ENCODE measurements at regions not wholly inside any gene's neighbourhood (a gene's known extent, or its start where the extent isn't known, plus 50 kb on each side); places are given as distances from the start of the nearest gene placed in this dataset.

DNA sequence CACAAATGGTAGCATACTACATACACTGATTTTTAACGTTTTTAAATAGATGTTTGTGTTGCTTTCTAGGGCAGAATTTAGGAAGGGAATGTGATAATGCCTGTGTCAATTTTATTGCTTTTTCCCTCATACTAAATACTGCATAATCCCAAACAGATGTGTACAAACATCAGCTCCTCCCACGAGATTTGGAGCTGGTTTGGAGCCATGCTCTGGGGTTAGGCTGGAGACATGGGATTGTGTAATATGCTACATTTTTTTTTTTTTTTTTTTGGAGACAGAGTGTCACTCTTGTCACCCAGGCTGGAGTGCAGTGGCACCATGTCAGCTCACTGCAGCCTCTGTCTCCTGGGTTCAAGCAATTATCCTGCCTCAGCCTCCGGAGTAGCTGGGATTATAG, 80.1 kb downstream of the EBLN2 start:
- Histone ChIP-seq H3K4me3 (ENCODE audit: insufficient read depth, low read depth, low read length) (no peak overlapping the region), H4K20me1 (ENCODE audit: insufficient read depth, low read length) (no peaks in the 10 kb centered on the region), H3K27me3 (ENCODE audit: insufficient read depth, low read length) (peaks cover 9% of the 10 kb centered on the region), H3K9me3 (ENCODE audit: insufficient read depth, low read depth, low read length) (no peaks in the 10 kb centered on the region), H3K4me2 (ENCODE audit: low read length) (no peak overlapping the region), H3K79me2 (ENCODE audit: insufficient read depth, low read length) (no peaks in the 10 kb centered on the region), H3K36me3 (ENCODE audit: insufficient read depth, low read length) (no peaks in the 10 kb centered on the region), H3K4me1 (ENCODE audit: insufficient read depth, low read length) (peaks cover 4% of the 10 kb centered on the region), H3K9ac (ENCODE audit: low read length) (no peak overlapping the region), H3K27ac (ENCODE audit: low read depth, low read length) (no peak overlapping the region), H2AFZ (ENCODE audit: low read depth, low read length) (no peak overlapping the region)
- Mint-ChIP-seq H3K4me3 (ENCODE audit: unreplicated experiment) (no peak overlapping the region), H3K4me1 (ENCODE audit: low read depth, unreplicated experiment) (no peaks in the 10 kb centered on the region), H3K27ac (ENCODE audit: unreplicated experiment) (no peak overlapping the region), H3K27me3 (ENCODE audit: low read depth, unreplicated experiment) (peaks cover 3% of the 10 kb centered on the region), H3K36me3 (ENCODE audit: low read depth, unreplicated experiment) (no peaks in the 10 kb centered on the region), H3K9me3 (ENCODE audit: unreplicated experiment) (no peaks in the 10 kb centered on the region)
- no peak for FAIRE-seq
- TF ChIP-seq, protein P1, sequence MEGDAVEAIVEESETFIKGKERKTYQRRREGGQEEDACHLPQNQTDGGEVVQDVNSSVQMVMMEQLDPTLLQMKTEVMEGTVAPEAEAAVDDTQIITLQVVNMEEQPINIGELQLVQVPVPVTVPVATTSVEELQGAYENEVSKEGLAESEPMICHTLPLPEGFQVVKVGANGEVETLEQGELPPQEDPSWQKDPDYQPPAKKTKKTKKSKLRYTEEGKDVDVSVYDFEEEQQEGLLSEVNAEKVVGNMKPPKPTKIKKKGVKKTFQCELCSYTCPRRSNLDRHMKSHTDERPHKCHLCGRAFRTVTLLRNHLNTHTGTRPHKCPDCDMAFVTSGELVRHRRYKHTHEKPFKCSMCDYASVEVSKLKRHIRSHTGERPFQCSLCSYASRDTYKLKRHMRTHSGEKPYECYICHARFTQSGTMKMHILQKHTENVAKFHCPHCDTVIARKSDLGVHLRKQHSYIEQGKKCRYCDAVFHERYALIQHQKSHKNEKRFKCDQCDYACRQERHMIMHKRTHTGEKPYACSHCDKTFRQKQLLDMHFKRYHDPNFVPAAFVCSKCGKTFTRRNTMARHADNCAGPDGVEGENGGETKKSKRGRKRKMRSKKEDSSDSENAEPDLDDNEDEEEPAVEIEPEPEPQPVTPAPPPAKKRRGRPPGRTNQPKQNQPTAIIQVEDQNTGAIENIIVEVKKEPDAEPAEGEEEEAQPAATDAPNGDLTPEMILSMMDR (IDR thresholded peaks at IDR 0.05; ENCODE audit: insufficient read depth, low read depth, low read length) = no peak
- no peak for TF ChIP-seq EZH2 (IDR thresholded peaks at IDR 0.05; ENCODE audit: insufficient read depth, low read length)
- DNase-seq (ENCODE audit: low read depth) = no peak

DNA sequence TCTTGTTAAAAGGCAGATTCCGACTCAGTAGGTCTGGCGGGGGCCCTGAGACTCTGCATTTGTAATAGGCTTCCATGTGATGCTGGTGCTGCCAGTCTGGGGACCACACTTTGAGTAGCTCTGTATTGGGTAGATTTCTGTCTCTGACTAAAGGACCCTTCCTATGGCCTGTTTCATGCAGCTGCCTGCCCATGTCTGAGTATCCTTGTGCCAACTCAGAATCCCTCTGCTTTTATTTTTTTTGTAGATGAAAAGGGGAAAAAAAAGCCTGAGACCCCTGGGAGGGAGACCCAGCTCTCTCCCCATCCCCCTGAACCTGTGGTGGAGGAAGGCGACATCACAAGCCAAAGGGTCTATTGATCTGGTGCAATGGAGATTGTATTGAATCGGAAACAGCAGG, 81.9 kb downstream of the EBLN2 start:
- no peaks in the 10 kb centered on the region for H3K36me3 Mint-ChIP-seq (ENCODE audit: low read depth, unreplicated experiment)
- DNase-seq (ENCODE audit: low read depth) (no peak), FAIRE-seq (no peak)
- H3K4me3 ChIP-seq (ENCODE audit: insufficient read depth, low read depth, low read length) = no peak overlapping the region
- no peak overlapping the region for H3K4me3 Mint-ChIP-seq (ENCODE audit: unreplicated experiment)
- peaks cover 9% of the 10 kb centered on the region for H3K27me3 ChIP-seq (ENCODE audit: insufficient read depth, low read length)
- H3K4me1 ChIP-seq (ENCODE audit: insufficient read depth, low read length) = peaks cover 4% of the 10 kb centered on the region
- no peaks in the 10 kb centered on the region for H3K79me2 ChIP-seq (ENCODE audit: insufficient read depth, low read length)
- H3K4me2 ChIP-seq (ENCODE audit: low read length) = no peak overlapping the region
- peaks cover 3% of the 10 kb centered on the region for H3K27me3 Mint-ChIP-seq (ENCODE audit: low read depth, unreplicated experiment)
- H3K9ac ChIP-seq (ENCODE audit: low read length) = no peak overlapping the region
- no peaks in the 10 kb centered on the region for H4K20me1 ChIP-seq (ENCODE audit: insufficient read depth, low read length)
- H3K4me1 Mint-ChIP-seq (ENCODE audit: low read depth, unreplicated experiment) = no peaks in the 10 kb centered on the region
- H3K36me3 ChIP-seq (ENCODE audit: insufficient read depth, low read length) = no peaks in the 10 kb centered on the region
- no peak overlapping the region for H3K27ac ChIP-seq (ENCODE audit: low read depth, low read length)
- H3K27ac Mint-ChIP-seq (ENCODE audit: unreplicated experiment) = no peak overlapping the region
- TF ChIP-seq, protein P1 (IDR thresholded peaks at IDR 0.05; ENCODE audit: insufficient read depth, low read depth, low read length) = no peak
- no peak for TF ChIP-seq EZH2 (IDR thresholded peaks at IDR 0.05; ENCODE audit: insufficient read depth, low read length)
- H2AFZ ChIP-seq (ENCODE audit: low read depth, low read length) = no peak overlapping the region
- H3K9me3 Mint-ChIP-seq (ENCODE audit: unreplicated experiment) = no peaks in the 10 kb centered on the region
- H3K9me3 ChIP-seq (ENCODE audit: insufficient read depth, low read depth, low read length) = no peaks in the 10 kb centered on the region

DNA sequence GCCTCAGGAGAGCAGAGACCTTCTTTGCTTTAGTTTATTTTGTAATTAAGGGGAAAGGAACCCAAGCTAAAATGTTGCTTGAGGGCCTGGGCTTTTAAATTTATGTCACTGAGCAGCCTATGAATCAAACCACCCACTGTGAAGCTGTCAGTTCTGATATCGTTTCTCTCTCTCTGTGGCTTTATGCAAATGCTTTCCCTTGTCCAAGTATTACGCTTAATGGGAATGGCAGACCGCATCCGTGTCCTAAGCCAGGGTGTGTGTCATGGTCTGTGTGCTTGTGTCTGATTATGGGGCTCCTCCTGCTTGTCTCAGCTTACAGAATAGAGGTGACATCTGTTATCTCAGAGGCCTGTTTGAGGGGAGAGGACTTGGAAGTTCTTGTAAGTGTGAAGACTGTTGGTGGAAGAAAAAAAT, 82.4 kb downstream of the EBLN2 start:
- Histone ChIP-seq H3K4me2 (ENCODE audit: low read length) (no peak overlapping the region), H3K36me3 (ENCODE audit: insufficient read depth, low read length) (no peaks in the 10 kb centered on the region), H3K4me3 (ENCODE audit: insufficient read depth, low read depth, low read length) (no peak overlapping the region), H3K27ac (ENCODE audit: low read depth, low read length) (no peak overlapping the region), H3K27me3 (ENCODE audit: insufficient read depth, low read length) (peaks cover 9% of the 10 kb centered on the region), H2AFZ (ENCODE audit: low read depth, low read length) (no peak overlapping the region), H3K4me1 (ENCODE audit: insufficient read depth, low read length) (peaks cover 4% of the 10 kb centered on the region), H4K20me1 (ENCODE audit: insufficient read depth, low read length) (no peaks in the 10 kb centered on the region), H3K9ac (ENCODE audit: low read length) (no peak overlapping the region), H3K79me2 (ENCODE audit: insufficient read depth, low read length) (no peaks in the 10 kb centered on the region), H3K9me3 (ENCODE audit: insufficient read depth, low read depth, low read length) (no peaks in the 10 kb centered on the region)
- no peaks in the 10 kb centered on the region for H3K4me1 Mint-ChIP-seq (ENCODE audit: low read depth, unreplicated experiment)
- H3K4me3 Mint-ChIP-seq (ENCODE audit: unreplicated experiment) = no peak overlapping the region
- DNase-seq (ENCODE audit: low read depth) = peak; percentile 72
- no peak overlapping the region for H3K27ac Mint-ChIP-seq (ENCODE audit: unreplicated experiment)
- FAIRE-seq = no peak
- no peak for TF ChIP-seq EZH2 (IDR thresholded peaks at IDR 0.05; ENCODE audit: insufficient read depth, low read length)
- TF ChIP-seq, protein P1 (IDR thresholded peaks at IDR 0.05; ENCODE audit: insufficient read depth, low read depth, low read length) = no peak
- no peaks in the 10 kb centered on the region for H3K9me3 Mint-ChIP-seq (ENCODE audit: unreplicated experiment)
- H3K36me3 Mint-ChIP-seq (ENCODE audit: low read depth, unreplicated experiment) = no peaks in the 10 kb centered on the region
- peaks cover 3% of the 10 kb centered on the region for H3K27me3 Mint-ChIP-seq (ENCODE audit: low read depth, unreplicated experiment)
